IPS DF 4.7 (cell line): ENCODE measurements at regions not wholly inside any gene's neighbourhood (a gene's known extent, or its start where the extent isn't known, plus 50 kb on each side); places are given as distances from the start of the nearest gene placed in this dataset.
"Not testable (repeated sequence)": the region's sequence is repeated elsewhere in the genome, so short reads cannot be mapped to it uniquely, and the experiment has no call there.

ENCODE experiments used
- DNase-seq: peaks from one replicate; pipeline ENCODE4 v3.0.0-alpha.2; 2013; ENCODE audit warnings: low spot score; ENCODE audit errors: extremely low read depth

DNA sequence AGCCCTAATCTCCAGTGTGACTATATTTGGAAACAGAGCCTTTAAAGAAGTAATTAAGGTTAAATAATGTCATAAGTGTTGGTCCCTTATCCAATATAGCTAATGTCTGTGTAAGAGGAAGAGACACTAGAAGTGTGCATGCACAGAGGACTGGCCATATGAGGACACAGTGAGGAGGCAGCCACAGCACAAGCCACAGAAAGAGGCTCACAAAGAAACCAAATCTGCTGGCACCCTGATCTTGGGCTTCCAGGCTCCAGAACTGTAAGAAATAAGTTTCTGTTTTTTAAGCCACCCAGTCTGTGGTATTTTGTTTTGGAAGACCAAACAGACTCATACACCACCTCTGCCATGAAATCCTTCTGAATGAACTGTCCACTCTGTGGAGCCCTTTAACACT, 186.4 kb upstream of the SLC39A10 start:
- no peak for DNase-seq

DNA sequence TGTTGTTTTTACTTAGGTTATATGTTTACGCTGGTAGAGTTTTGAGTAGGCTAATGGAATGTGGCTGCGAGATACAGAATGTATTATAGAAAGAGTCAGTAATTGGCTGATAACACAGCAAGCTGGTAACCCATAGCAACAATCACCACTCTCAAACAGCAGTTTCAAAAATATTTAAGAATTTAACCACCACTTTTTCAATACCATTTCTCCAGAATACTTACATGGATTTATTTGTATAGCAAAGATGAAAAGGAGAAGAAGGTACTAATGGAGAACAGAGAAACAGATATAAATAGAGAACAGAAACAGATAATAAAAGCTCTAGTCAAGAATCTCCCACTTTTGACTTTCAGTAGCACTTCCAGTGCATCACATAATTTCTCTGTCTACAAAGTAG, 188.3 kb upstream of the SLC39A10 start:
- no peak for DNase-seq

DNA sequence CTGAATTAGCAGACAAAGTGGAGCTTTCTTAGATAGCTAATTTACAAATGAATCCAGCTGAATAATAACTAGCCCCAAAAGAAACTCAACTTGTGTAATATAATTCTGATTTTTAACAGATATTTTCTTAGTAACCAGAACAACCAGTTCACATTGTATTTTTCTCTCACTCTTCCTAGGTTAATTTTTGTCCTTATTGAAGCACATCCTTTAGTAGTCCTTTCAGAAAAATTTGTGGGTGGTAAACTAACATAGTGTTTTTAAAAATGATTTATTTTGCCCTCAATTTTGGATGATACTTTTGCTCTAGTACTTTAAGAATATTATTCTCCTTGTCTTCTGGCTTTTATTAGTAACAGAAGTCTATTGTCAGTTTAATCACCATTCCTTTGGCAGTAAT, 190.6 kb upstream of the SLC39A10 start:
- no peak for DNase-seq

DNA sequence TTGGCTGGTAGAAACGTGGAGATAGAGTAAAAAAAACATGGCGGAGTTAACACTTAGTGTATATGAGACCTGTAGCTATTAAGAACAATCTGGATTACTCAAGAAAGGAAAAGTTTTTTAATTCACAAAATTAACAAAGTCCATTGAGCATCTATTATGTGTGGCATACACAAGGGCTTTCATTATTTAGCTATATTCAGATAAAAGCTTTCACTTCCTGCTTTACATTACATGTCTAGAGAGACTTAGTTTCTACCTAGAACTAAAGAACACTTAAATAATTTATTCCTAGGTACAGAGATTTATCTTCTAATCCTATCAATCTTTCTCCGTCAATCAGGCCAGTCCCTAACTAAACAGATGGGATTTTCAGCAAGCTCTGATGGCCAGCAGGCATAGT, 196.0 kb upstream of the SLC39A10 start:
- DNase-seq = no peak

DNA sequence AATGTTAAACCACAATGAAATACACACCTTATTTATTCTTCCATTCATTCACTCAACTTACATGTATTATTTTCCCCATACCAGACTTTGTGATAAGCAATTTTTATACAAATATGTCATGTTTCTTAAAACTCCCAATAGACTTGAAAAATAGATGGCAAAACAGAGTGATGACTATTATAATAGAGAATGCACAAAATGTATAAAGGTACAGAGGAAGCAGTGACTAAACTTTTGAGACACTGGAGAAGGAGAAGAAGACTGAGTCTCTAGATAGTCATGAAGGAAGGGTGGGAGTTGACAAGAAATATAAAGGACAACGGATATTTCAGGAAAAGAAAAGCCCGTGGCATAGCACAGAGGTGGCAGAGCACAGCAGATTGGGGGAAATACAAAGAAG, 198.1 kb upstream of the SLC39A10 start:
- no peak for DNase-seq

DNA sequence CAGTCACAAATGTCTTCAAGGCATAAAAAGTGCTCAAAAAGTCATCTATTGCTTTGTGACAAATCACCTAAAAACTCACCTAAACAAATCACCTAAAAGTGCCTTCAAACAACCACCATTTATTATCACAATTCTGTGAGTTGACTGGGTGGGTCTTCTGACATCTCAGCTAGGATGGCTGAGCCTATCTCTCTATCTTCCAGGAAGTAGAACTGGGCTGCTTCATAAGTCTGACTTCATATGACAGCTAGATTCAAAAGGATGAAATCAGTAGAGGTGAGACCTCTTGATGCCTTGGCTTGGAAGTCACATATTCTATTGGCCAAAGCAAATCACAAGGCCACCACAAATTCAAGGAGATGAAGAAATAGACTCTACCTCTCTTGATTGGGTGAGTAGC, 199.2 kb upstream of the SLC39A10 start:
- DNase-seq = no peak

DNA sequence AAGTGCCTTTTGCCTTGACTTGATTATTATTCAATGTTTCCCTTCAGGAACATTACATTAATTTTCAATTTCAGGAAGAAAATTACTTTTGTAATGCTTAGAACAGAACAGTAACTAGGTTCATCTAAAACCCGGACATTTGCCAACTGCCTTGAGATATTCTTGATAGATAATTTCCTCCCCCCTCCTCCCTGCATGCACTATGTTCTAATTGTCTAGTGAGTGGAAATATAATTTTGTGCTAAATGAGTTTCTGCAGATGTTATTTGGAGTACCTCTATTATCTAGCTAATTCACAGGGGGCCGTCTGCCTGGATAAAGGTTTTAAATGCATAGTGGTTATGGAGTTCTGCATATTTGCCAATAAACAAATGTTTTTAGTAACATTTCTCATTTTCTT, 200.3 kb upstream of the SLC39A10 start:
- no peak for DNase-seq

DNA sequence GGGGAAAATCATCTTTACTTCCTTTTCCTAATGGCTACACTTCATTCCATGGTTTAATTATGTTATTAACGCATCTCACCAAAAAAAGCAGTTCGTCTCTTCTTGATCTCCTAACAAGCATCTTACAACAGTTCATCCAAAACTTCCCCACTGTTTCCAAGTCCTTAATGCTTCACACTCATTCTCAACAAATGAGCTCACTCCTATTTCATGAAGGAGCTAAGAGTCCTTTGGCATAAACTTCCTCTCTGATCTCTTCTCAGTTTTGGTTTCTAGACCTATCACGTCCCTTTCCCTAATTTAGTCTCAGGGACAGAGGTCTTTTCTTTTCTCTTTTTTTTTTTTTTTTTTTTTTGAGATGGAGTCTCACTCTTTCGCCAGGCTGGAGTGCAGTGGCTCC, 205.9 kb upstream of the SLC39A10 start:
- no peak for DNase-seq

DNA sequence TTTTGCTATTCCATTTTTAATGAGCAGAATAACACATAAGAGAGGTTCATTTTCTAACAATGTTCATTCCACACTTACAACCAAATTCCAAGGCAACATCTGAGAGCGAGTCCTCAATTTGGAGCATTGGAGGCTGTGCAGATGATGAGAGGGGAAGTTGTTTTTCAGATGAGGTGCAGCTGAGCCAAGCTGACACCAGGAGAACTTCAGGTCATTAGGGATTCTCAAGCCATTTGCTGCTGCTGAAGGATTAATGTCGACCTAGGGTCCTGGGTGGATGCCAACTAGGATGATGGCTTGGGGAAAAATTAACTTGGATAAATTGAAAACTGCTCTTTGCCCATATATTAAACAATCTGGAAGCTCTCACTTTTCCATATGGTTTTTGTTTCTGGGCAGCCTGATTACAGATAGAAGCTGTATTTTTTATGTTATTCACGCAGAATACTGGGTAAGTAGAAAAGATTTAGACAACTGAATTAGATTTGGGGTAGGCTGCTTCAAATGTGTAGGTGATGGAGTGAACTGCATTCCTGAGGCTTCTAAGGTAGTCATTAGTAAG, 206.4 kb upstream of the SLC39A10 start:
- DNase-seq = no peak

DNA sequence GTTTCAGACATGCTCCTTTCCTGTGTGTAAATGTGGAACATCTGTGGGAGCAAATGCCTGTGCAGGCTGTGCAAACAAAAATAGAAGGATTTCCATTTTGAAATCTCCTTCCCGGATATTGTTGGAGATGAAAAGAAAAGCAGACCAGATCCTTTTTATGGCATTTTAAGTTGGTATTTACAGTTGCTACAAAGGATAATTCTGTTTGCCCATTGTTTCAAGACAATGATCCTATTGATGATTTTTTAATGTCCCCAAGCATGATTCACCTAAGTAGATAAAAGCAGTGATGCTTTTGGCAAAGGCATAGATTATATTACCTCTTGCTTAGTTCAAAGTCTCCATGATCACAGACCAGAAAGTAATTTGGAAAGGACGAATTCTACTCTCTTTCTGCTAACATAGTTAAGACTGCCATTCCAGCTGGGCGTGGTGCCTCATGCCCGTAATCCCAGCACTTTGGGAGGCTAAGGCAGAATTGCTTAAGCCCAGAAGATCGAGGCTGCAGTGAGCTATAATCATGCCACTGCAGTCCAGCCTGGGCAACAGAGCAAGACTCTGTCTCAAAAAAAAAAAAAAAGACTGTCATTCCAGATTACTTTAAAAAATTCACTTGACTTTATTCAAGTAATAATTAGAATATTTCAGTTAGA, 209.6 kb upstream of the SLC39A10 start:
- DNase-seq = no peak

DNA sequence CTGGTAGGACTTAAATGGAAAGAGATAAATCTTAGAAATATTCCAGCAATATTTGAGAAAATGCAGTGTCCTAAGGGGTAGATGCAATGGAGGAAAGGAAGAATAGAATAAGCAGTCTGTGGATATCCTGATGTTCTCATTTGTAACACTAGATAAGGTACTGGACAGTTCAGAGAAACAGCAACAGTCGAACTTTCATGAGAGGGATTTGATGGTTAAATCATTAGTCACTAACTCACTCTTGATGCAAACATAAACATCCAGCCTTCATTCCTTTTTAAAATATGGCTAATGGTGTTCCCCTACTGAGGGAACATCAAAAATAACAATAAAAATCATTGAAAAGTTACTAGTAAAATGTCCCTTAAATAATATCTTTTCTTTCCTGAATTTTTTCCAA, 211.4 kb upstream of the SLC39A10 start:
- DNase-seq = no peak

DNA sequence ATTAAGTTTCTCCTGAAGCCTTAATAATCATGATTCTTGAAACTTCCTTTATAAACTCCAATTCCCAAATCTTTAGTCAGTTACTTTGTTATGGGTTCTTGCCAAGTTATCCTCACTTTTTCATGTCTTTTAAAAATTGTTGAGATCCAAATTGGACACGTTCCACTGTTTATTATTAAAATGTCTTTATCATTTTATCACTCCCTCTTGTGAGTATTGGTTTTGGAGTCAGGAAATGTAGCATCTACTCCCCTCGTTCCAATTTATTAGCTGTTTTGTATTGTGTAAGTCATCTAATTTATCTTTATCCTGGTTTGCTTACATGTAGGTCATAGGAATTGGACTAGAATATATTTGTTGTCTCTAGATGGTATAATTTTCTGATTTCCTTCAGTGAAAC, 213.1 kb upstream of the SLC39A10 start:
- no peak for DNase-seq

DNA sequence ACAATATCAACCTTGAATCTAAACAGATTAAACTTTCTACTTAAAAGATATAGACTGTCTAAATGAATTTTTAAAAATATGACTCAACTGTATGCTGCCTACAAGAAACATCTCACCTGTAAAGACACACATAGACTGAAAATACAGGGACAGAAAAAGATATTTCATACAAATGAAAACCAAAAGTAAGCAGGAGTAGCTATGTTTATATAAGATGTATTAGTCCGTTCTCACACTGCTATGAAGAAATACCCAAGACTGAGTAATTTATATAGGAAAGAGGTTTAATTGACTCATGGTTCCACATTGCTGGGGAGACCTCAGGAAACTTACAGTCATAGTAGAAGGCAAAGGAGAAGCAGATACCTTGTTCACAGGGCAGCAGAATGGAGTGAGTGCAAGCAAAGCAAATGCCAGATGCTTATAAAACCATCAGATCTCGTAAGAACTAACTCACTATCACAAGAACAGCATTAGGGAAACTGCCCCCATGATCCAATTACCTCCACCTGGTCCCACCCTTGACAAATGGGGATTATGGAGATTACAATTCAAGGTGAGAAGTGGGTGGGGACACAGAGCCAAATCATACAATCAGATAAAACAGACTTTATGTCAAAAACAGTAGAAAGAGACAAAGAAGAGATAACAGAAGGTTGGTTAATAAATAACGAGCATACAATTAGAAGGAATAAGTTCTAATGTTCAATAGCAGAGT, 214.4 kb upstream of the SLC39A10 start:
- no peak for DNase-seq

DNA sequence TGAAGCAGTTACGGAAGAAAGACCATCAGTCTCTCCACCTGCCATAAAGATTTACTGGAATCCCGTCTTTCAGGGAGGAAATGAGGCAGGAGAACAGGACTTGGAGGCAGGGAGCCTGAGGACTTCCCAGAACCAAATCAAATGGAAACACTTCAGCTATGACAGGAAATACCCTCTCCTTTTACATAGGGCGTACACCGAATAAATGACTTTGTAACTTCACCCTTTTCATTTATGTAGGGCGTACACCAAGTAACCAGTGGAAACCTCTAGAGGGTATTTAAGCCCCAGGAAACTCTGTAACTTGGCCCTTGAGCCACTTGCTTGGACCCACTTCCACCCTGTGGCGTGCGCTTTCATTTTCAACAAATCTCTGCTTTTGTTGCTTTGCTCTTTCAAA, 218.3 kb upstream of the SLC39A10 start:
- DNase-seq = no peak

DNA sequence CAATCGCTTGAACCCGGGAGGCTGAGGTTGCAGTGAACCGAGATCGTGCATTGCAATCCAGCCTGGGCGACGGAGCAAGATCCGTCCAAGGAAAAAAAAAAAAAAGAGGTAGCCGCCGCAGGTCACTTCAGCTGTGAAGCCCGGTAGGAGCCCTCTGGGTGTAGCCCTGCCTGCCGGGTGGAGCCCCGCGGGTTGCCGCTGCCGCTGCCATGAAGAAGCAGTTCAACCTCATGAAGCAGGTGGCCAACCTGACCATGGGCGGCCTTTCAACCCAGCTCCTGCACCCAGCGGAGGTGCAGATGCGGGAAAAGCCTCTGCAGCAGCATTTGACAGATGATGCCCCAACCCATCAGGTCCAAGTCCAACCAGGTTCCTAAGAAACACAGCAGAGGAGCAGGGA, 219.5 kb upstream of the SLC39A10 start:
- DNase-seq = no peak

DNA sequence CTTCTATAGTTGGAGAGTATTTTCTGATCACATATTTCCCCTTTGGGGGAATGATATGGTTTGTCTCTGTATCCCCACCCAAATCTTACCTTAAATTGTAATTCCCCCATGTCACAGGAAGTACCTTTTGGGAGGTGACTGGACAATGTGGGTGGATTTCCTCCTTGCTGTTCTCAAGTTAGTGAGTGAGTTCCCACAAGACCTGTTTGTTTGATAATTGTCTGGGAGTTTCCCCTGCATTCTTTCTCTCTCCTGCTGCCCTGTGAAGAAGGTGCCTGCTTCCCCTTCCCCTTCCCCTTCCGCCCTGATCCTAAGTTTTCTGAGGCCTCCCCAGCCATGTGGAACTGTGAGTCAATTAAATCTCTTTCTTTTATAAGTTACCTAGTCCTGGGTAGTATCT, 222.7 kb upstream of the SLC39A10 start:
- no peak for DNase-seq

DNA sequence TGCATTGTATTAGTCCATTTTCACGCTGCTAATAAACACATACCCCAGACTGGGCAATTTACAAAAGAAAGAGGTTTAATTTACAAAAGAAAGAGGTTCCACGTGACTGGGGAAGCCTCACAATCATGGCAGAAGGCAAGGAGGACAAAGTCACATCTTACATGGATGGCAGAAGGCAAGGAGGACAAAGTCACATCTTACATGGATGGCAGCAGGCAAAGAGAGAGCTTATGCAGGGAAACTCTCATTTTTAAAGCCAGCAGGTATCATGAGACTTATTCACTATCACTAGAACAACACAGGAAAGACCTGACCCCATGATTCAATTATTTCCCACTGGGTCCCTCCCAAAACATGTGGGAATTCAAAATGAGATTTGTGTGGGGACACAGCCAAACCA, 223.3 kb upstream of the SLC39A10 start:
- DNase-seq = not testable (repeated sequence)

DNA sequence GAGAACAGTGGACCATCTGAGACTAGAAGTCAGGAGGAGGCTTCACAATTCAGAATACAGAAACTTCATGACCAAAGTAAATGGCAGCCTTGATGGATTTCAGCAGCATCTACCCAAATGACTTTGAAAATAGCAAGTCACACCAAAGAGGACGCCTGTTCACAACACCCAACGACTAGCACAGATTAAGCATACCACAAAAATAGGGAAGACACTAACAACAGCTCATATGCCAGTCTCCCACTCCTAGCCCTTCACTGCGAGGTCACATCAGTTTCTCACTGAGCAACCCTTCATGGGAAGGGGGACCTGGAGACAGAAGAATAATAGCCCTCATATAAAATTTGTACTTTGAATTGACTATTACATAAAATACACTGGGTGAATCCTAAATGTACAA, 228.4 kb upstream of the SLC39A10 start:
- DNase-seq = no peak

DNA sequence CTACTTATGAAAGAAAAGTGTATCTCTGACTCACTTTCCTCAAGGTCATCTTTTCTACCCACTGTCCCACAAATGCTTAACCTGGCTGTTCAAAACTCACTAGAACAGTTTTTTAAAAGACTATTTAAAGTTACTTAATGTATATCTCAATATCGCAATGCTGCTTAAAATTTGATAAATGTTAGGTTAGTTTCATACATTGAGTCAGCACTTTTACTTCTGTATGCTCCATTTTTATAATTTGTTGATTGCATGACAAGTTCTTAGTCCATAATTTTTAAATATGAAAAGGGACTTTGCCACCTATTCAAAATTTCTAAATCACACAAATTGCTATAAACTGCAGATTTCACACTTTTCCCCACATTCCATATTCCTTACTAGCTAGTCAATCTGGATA, 231.7 kb upstream of the SLC39A10 start:
- DNase-seq = no peak

DNA sequence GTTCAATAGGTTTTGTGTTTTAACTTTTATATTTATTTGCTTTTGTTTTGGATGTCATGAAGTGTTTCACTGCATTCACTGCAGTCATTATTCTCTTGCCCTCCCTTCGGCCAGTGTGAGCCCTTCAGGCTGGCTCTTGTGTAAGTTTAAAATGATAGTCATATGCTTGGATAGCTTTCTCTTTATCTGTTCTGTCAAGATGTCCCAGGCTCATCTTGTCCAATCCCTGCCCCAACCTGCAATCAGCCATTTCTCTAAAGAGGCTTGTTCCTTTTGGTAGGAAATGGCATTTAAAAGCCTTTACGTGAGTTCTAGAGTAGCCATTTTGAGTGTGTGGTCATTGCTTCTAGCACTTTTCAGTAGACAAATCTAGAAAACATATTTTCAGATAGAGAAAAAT, 238.0 kb upstream of the SLC39A10 start:
- no peak for DNase-seq

DNA sequence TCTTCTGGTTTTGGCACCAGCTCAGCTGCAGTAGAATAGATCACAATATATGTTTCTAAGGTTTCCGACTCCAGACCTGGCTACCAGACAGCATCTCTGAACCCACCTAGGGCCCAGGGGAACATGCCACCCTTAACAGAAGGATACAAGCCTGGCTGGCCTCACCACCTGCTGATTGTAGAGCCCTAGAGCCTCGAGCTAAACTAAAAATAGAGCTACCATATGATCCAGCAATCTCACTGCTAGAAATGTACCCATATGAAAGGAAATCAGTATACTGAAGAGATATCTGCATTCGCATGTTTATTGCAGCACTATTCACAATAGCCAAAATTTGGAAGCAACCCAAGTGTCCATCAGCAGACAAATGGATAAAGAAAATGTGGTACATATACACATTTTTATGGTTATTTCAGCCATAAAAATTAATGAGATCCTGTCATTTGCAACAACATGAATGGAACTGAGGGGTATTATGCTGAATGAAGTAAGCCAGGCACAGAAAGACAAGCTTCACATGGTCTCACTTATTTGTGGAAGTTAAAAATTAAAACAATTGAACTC, 242.4 kb upstream of the SLC39A10 start:
- DNase-seq = no peak

DNA sequence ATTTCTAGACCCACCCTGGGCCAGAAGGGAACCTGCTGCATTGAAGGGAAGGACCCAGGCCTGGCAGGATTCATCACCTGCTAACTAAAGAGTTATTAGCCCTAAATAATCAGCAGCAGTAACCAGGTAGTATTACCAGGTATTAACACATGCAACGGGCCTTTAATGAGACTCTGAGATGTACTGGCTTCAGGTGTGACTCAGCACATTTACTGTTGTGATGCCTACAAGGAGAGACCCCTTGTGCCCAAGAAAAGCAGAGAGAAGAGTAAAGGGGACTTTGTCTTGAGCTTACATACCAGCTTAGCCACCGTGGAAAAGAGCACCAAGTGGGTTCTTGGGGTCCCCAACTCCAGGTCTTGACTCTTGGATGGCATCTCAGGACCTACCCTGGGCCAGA, 243.1 kb upstream of the SLC39A10 start:
- DNase-seq = no peak

DNA sequence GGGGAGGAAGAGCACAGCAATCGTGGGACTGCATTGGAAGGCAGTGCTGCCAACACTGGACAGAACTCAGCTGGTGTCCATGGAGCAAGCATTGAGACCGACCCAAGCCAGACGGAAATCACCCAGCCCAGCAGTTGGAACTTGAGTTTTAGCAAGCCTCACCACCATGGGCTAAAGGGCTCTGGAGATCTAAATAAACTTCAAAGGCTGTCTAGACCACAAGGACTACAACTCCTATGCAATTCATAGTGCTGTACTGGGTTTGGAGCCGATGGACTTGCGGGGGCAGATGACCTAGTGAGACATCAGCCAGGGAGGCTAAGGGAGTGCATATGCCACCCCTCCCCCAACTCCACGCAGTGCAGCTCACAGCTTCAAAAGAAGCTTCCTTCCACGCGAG, 243.6 kb upstream of the SLC39A10 start:
- no peak for DNase-seq
